Skeletal muscle tissue (tissue), 3 donors: ENCODE measurements at regions not wholly inside any gene's neighbourhood (a gene's known extent, or its start where the extent isn't known, plus 50 kb on each side); places are given as distances from the start of the nearest gene placed in this dataset.

Experiments used
- H3K27ac ChIP-seq: one replicate; pipeline ENCODE4 v1.7.0; 2013; ENCODE audit warnings: mild to moderate bottlenecking, low read depth, low read length, inconsistent platforms
- H3K27me3 ChIP-seq, 3 donors: one replicate each; pipeline ENCODE4 v1.7.0; 2013; ENCODE audit warnings: low read length in 3 of 3; ENCODE audit not compliant: control insufficient read depth in 3 of 3, insufficient read depth in 3 of 3
- H3K36me3 ChIP-seq, 3 donors: one replicate each; pipeline ENCODE4 v1.7.0; 2013; ENCODE audit warnings: low read length in 3 of 3; ENCODE audit not compliant: control insufficient read depth in 3 of 3, insufficient read depth in 3 of 3
- H3K4me1 ChIP-seq, 3 donors: one replicate each; pipeline ENCODE4 v1.7.0; 2013; ENCODE audit warnings: low read length in 3 of 3, mild to moderate bottlenecking in 3 of 3; ENCODE audit not compliant: control insufficient read depth in 3 of 3, insufficient read depth in 3 of 3
- H3K4me3 ChIP-seq, 3 donors: one replicate each; pipeline ENCODE4 v1.7.0; 2013; ENCODE audit warnings: low read length in 3 of 3
- H3K9ac ChIP-seq, 3 donors: one replicate each; pipeline ENCODE4 v1.7.0; 2013; ENCODE audit warnings: low read length in 3 of 3, mild to moderate bottlenecking in 3 of 3, moderate library complexity in 2 of 3, low read depth in 1 of 3
- H3K9me3 ChIP-seq, 3 donors: one replicate each; pipeline ENCODE4 v1.7.0; 2013; ENCODE audit warnings: low read length in 3 of 3; ENCODE audit not compliant: control insufficient read depth in 3 of 3
- donor health status: Osteomylitis.

- Histone ChIP-seq H3K9ac (no peak overlapping the region), H3K36me3 (no peaks in the 10 kb centered on the region), H3K9me3 (no peaks in the 10 kb centered on the region), H3K27ac (no peak overlapping the region), H3K4me1 (no peaks in the 10 kb centered on the region), H3K27me3 (no peaks in the 10 kb centered on the region), H3K4me3 (no peak overlapping the region)
These were observed 696.6 kb downstream of the LIG4 start for GRCh38 chr13:107518780-107519179.

GRCh38 chr13:107518292-107518691 is 697.0 kb downstream of the LIG4 start:
- no peaks in the 10 kb centered on the region for H3K9me3 ChIP-seq
- H3K27ac ChIP-seq: no peak overlapping the region
- no peaks in the 10 kb centered on the region for H3K4me1 ChIP-seq
- H3K36me3 ChIP-seq: no peaks in the 10 kb centered on the region
- no peaks in the 10 kb centered on the region for H3K27me3 ChIP-seq
- H3K4me3 ChIP-seq: no peak overlapping the region
- no peak overlapping the region for H3K9ac ChIP-seq

- no peaks in the 10 kb centered on the region for H3K36me3 ChIP-seq
- no peaks in the 10 kb centered on the region for H3K9me3 ChIP-seq
- no peak overlapping the region for H3K9ac ChIP-seq
- H3K4me1 ChIP-seq: no peaks in the 10 kb centered on the region
- H3K4me3 ChIP-seq: no peak overlapping the region
- no peak overlapping the region for H3K27ac ChIP-seq
- H3K27me3 ChIP-seq: no peaks in the 10 kb centered on the region
These were observed 698.8 kb downstream of the LIG4 start for GRCh38 chr13:107516517-107516916.

DNA sequence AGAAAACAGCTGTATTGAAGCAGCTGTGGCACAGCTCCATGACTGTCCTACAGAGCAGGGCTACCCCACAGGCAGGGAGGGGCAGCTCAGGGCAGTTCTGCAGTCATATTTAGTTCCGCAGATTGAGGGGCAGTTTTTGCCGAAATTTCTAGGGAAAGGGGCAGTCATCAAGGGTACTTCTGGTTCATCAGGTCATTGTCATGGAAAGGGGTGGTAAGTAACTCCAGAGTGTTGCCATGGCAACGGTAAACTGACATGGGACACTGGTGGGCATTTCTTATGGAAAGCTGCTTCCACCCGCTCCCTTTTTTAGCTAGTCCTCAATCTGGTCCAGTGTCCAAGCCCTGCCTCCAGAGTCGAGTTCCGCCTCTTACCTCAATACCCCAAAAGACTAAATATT is 702.8 kb downstream of the LIG4 start:
- no peaks in the 10 kb centered on the region for H3K27me3 ChIP-seq
- no peaks in the 10 kb centered on the region for H3K36me3 ChIP-seq
- no peak overlapping the region for H3K9ac ChIP-seq
- no peaks in the 10 kb centered on the region for H3K9me3 ChIP-seq
- no peaks in the 10 kb centered on the region for H3K4me1 ChIP-seq
- no peak overlapping the region for H3K4me3 ChIP-seq
- no peak overlapping the region for H3K27ac ChIP-seq

GRCh38 chr13:107497661-107498060 is 717.7 kb downstream of the LIG4 start:
- no peaks in the 10 kb centered on the region for H3K9me3 ChIP-seq
- no peak overlapping the region for H3K4me3 ChIP-seq
- H3K27me3 ChIP-seq: no peaks in the 10 kb centered on the region

DNA sequence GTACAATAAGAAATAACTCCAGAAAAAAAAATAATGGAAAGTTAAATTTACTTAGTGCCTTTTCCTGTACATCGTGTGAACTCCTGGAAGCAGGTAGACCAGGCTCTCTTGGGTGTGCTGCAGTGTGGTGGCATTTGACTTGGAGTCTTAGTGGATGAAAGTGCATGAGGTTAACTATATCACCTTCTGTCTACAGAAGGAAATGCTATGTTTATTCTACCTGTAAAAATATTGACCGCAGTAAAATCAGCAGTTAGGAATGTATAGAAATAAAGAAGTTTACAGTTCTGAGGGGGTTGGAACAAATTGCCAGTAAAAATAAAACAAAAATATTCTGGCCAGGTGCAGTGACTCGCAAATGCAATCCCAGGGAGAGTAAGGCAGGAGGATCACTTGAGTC is 722.1 kb downstream of the LIG4 start:
- H3K4me3 ChIP-seq: no peak overlapping the region
- no peak overlapping the region for H3K27ac ChIP-seq
- no peaks in the 10 kb centered on the region for H3K4me1 ChIP-seq
- no peak overlapping the region for H3K9ac ChIP-seq
- H3K9me3 ChIP-seq: peaks cover 0 to 2% (median 0%) of the 10 kb centered on the region in 3 donors
- no peaks in the 10 kb centered on the region for H3K27me3 ChIP-seq
- no peaks in the 10 kb centered on the region for H3K36me3 ChIP-seq

More at GRCh38 chr13:107497661-107498060, 717.7 kb downstream of the LIG4 start:
- H3K9ac ChIP-seq: no peak overlapping the region
- no peak overlapping the region for H3K27ac ChIP-seq
- no peaks in the 10 kb centered on the region for H3K4me1 ChIP-seq
- H3K36me3 ChIP-seq: no peaks in the 10 kb centered on the region

- no peak overlapping the region for H3K27ac ChIP-seq
- H3K27me3 ChIP-seq: no peaks in the 10 kb centered on the region
- no peak overlapping the region for H3K4me3 ChIP-seq
- no peaks in the 10 kb centered on the region for H3K36me3 ChIP-seq
- no peaks in the 10 kb centered on the region for H3K9me3 ChIP-seq
- no peaks in the 10 kb centered on the region for H3K4me1 ChIP-seq
- no peak overlapping the region for H3K9ac ChIP-seq
These were observed 732.6 kb downstream of the LIG4 start for GRCh38 chr13:107482688-107483087.

DNA sequence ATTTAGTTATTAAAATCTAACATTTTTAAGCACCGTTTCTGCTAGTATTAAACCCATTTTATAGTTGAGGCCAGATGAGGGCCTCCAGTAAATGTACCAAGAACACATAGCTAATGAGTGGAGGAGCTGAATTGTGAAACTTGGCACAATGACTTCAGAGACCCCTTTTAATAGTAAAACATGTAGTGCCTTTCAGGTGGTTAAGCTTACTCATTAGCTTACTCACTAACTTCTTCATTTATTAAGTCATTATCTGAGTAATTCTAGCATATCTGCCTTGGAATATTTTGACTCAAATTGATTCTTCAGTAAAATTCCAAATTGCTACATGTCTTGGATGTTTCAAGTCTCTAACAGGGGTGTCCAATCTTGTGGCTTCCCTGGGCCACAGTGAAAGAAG is 735.2 kb downstream of the LIG4 start:
- Histone ChIP-seq H3K9ac (no peak overlapping the region), H3K27me3 (no peaks in the 10 kb centered on the region), H3K4me3 (no peak overlapping the region), H3K9me3 (no peaks in the 10 kb centered on the region), H3K27ac (no peak overlapping the region), H3K4me1 (no peaks in the 10 kb centered on the region), H3K36me3 (no peaks in the 10 kb centered on the region)

- no peak overlapping the region for H3K4me3 ChIP-seq
- no peaks in the 10 kb centered on the region for H3K36me3 ChIP-seq
- no peak overlapping the region for H3K27ac ChIP-seq
- H3K9ac ChIP-seq: no peak overlapping the region
- H3K4me1 ChIP-seq: no peaks in the 10 kb centered on the region
- no peaks in the 10 kb centered on the region for H3K9me3 ChIP-seq
- no peaks in the 10 kb centered on the region for H3K27me3 ChIP-seq
These were observed 737.5 kb downstream of the LIG4 start for GRCh38 chr13:107477772-107478379.

DNA sequence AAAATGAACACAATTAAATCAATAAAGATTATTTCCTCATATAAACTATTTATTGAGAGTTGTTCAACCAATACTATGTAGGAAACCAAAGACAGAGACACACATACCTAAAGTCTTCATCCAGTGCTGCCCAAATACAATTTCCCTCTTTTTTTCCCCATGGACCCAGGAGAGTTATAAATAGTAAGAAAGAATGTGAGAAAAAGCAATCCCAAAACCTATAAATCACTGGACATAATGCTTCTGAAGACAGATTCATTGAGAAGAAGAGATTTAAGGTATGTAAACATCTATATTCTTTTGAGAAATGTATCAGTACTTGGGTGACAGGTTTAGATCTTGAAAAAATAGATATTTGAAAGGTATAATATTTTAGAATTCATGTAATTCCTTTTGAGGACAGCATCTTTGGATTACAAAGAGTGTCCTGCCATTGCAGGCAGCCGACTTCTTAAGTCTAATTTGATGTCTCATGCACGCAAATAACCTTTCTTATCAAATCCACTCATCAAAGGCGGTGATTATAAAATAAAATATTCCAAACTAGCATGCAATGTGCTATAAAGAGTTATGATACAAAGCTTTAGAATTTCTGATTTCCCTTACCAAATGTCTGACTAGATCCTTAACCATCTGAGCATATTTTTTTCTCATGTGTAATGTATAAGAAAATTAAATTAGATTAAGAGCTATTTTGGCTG is 739.4 kb downstream of the LIG4 start:
- H3K27ac ChIP-seq: no peak overlapping the region
- no peaks in the 10 kb centered on the region for H3K9me3 ChIP-seq
- no peaks in the 10 kb centered on the region for H3K4me1 ChIP-seq
- H3K4me3 ChIP-seq: no peak overlapping the region
- H3K27me3 ChIP-seq: no peaks in the 10 kb centered on the region
- H3K36me3 ChIP-seq: no peaks in the 10 kb centered on the region
- H3K9ac ChIP-seq: no peak overlapping the region
